IgD-negative memory B cell (primary cell): ENCODE measurements at regions not wholly inside any gene's neighbourhood (a gene's known extent, or its start where the extent isn't known, plus 50 kb on each side); places are given as distances from the start of the nearest gene placed in this dataset.

ENCODE experiments used
- H3K27ac Mint-ChIP-seq, 3 donors: one replicate each; pipeline ENCODE4 v1.8.0; 2020 to 2022; ENCODE audit warnings: mild to moderate bottlenecking in 3 of 3, mixed read lengths in 3 of 3, moderate library complexity in 1 of 3
- H3K27me3 Mint-ChIP-seq: one replicate; pipeline ENCODE4 v1.8.0; 2021; ENCODE audit warnings: mixed read lengths
- H3K36me3 Mint-ChIP-seq: one replicate; pipeline ENCODE4 v1.8.0; 2020; ENCODE audit warnings: mild to moderate bottlenecking, mixed read lengths
- H3K4me1 Mint-ChIP-seq, 3 donors: one replicate each; pipeline ENCODE4 v1.8.0; 2020 to 2022; ENCODE audit warnings: mixed read lengths in 3 of 3, mild to moderate bottlenecking in 1 of 3
- H3K4me3 Mint-ChIP-seq, 4 donors: one replicate each; pipeline ENCODE4 v1.8.0; 2020 to 2022; ENCODE audit warnings: mild to moderate bottlenecking in 4 of 4, mixed read lengths in 4 of 4, moderate library complexity in 3 of 4
- H3K9me3 Mint-ChIP-seq, 3 donors: one replicate each; pipeline ENCODE4 v1.8.0; 2020 to 2021; ENCODE audit warnings: mixed read lengths in 3 of 3, mild to moderate bottlenecking in 1 of 3

DNA sequence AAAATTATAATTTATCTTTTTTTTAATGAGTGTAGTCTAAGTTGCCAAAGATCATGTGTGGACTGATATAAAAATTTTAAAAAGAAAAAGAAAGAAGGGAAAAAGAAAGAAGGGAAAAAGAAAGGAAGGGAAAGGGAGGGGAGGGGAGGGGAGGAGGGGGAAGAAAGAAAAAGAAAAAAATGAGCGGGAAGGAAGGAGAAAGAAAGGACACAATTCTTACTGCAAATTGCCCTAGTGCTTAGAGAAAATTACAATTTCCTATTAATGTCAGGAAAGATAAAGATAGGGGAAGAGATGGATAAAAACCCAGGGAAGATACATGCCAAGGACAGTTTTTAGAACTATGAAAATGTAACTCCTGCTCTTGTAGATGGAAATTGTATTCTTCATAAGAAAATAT, 789.7 kb upstream of the GRAMD2B start:
- Mint-ChIP-seq H3K4me1 (no peaks in the 10 kb centered on the region), H3K27me3 (peaks cover 3% of the 10 kb centered on the region), H3K4me3 (no peak overlapping the region), H3K27ac (no peak overlapping the region), H3K9me3 (peaks cover 0 to 2% (median 0%) of the 10 kb centered on the region in 3 donors), H3K36me3 (peaks cover 1% of the 10 kb centered on the region)

DNA sequence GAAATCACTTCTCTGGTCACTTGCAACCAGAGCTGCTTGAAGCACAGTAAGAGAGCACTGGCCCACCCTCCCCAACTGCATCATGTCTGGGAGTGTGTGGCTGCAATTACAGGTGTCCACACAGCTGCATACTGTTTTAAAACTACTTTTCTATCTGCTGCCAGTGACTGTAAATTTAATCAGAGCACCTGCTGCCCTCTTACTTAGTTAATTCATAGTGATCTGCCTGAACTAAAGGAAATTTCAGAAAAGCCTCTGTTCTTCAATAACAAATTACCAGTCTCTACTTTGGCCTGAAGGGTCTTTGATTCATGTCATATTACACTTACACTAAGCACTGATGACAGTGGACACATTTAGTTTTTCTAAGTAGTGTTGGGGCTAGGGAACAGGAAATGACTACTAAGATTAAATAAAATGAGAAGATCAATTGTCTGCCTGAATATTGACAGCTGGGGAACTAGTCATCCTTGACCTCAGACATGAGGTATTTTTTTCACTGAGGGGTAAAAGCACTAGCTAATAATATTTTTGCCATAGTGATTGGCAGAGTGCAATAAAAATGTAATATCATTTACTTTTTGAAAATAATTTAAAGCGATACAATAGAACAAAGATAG, 788.9 kb upstream of the GRAMD2B start:
- Mint-ChIP-seq H3K27ac (no peak overlapping the region), H3K9me3 (peaks cover 0 to 2% (median 0%) of the 10 kb centered on the region in 3 donors), H3K4me1 (no peaks in the 10 kb centered on the region), H3K36me3 (peaks cover 1% of the 10 kb centered on the region), H3K27me3 (peaks cover 3% of the 10 kb centered on the region), H3K4me3 (no peak overlapping the region)

DNA sequence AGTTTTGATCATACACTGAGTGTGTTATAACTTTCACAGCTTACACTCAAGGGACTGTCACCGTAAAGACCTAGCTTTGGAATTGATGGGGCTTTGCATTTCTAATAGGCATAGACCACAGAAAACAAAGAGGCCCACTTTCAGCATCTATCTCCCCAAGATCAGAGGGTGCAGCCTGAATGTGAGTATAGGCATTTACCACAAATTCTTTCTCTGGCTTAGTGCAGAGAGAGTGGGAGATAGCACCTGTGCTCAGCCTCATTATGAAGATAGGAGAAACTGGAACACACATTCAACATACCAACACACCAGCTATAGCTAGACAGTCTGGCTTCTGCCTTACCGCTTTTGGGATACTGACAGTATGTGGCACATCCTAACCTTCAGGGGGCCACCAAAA, 783.4 kb upstream of the GRAMD2B start:
- Mint-ChIP-seq H3K27me3 (peaks cover 2% of the 10 kb centered on the region), H3K9me3 (peaks cover 0 to 19% (median 9%) of the 10 kb centered on the region in 3 donors), H3K27ac (no peak overlapping the region), H3K4me1 (no peaks in the 10 kb centered on the region), H3K36me3 (no peaks in the 10 kb centered on the region), H3K4me3 (no peak overlapping the region)

DNA sequence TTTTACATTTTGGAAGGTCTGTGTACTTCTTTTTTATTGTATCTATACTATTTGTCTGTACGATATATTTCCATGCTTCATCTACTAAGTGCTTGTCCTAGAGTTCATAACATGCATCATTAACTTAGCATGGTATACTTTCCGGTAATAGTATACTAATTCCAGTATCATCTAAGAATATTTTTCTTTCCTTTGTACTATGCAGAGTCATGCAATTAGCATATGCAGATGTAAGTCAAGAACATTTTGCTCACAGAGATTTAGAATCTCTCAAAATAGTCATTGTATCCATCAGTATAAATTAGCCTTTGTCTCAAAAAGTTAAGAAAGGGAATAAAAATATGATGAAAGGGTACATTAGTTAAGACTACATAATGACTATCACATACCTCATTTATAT, 770.4 kb upstream of the GRAMD2B start:
- H3K27ac Mint-ChIP-seq = no peak overlapping the region
- no peaks in the 10 kb centered on the region for H3K36me3 Mint-ChIP-seq
- no peaks in the 10 kb centered on the region for H3K27me3 Mint-ChIP-seq
- no peak overlapping the region for H3K4me3 Mint-ChIP-seq
- no peaks in the 10 kb centered on the region for H3K4me1 Mint-ChIP-seq
- peaks cover 0 to 2% (median 2%) of the 10 kb centered on the region in 3 donors for H3K9me3 Mint-ChIP-seq

DNA sequence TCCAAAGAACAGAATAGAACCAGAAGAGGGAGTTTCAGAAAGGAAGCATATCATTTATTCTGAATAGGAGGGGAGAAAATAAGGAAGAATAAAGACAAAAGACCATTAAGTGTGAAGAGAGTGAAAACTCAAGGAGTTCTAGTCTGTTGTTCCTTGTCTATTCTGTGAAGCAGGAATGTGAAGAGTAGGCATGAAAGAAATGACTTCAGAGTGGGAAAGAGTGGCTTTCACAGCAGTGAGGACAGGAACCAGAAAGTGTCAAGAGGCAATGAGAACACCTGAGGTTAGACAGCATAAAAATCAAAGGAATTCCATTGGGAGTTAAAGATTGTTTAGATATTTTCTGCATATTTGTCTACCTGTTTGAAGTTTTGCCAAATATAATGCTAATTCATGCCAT, 768.8 kb upstream of the GRAMD2B start:
- H3K9me3 Mint-ChIP-seq = peaks cover 0 to 2% (median 0%) of the 10 kb centered on the region in 3 donors
- H3K27me3 Mint-ChIP-seq = no peaks in the 10 kb centered on the region
- no peaks in the 10 kb centered on the region for H3K4me1 Mint-ChIP-seq

DNA sequence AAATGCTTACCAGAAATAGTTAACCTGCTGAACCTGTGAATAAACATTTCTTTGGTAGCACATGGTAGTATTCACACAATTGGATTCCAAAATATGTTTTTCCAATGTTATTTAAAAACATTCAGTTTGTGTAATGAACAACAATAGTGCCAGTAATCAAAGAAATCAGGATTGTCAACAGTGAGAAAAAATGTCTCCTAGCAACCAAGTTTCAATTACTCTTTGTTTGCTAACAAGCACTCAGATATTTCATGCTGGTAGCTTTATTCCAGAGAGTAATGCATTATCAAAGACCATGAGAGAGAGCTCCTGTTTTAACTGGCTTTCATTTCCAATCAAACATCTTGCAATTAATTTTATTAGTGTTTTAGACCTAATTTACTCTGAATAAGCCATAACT, 768.1 kb upstream of the GRAMD2B start:
- no peak overlapping the region for H3K27ac Mint-ChIP-seq
- H3K4me1 Mint-ChIP-seq = no peaks in the 10 kb centered on the region
- H3K27me3 Mint-ChIP-seq = no peaks in the 10 kb centered on the region
- H3K9me3 Mint-ChIP-seq = peaks cover 0 to 2% (median 0%) of the 10 kb centered on the region in 3 donors
- H3K4me3 Mint-ChIP-seq = no peak overlapping the region
- H3K36me3 Mint-ChIP-seq = no peaks in the 10 kb centered on the region

More for the DNA sequence above, 768.8 kb upstream of the GRAMD2B start:
- no peak overlapping the region for H3K27ac Mint-ChIP-seq
- H3K36me3 Mint-ChIP-seq = no peaks in the 10 kb centered on the region
- no peak overlapping the region for H3K4me3 Mint-ChIP-seq

DNA sequence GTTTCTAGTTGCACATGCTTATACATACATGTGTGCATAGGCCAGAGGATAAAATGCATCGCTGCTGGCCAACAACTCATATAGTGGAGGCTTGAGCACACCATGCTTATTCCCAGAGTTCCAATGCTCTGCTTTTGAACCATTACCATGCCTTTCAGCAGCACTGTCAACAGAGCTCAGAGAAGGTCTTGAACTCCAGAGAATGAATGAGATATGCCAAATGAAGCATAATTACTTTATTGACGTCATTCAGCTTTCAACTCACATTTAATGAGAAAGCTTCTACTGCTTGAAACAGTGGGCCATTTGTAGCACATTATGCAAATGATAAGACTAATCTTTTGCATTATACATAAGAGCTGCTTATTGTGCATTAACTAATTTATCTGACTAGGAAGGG, 765.3 kb upstream of the GRAMD2B start:
- no peaks in the 10 kb centered on the region for H3K4me1 Mint-ChIP-seq
- no peaks in the 10 kb centered on the region for H3K27me3 Mint-ChIP-seq
- no peak overlapping the region for H3K4me3 Mint-ChIP-seq
- no peak overlapping the region for H3K27ac Mint-ChIP-seq
- peaks cover 0 to 3% (median 1%) of the 10 kb centered on the region in 3 donors for H3K9me3 Mint-ChIP-seq
- no peaks in the 10 kb centered on the region for H3K36me3 Mint-ChIP-seq

DNA sequence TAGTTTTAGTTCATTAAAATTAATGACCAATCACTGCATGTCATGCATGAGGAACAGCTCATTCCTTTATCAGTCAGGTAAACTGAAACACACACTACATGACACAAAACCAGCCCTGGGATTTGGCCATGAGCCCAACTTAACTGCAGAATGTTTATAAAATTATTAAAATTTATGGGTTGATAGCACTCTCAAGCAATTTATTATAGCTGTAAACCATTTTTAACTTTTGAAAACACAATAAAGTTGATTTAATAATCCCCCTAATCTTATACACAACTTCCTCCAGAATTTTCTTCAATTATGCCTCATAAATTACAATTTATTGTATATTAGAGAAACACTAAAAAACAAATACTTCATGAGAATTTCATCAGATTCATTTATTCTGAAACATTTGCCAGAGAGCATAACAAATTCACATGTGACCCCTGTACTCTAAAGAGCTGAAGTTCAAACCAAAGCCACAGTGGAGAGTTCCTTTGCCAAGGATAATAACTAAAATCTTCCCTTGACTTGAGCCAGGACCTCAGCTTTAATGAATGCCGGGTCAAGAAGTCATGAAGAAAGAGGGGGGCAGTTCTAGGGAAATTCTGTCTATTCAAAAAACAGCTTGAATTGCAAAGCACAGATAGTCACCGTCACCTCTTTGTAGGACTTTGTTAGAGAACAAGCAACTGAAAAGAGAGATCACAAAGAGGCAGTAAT, 763.7 kb upstream of the GRAMD2B start:
- H3K36me3 Mint-ChIP-seq = no peaks in the 10 kb centered on the region
- peaks cover 2% of the 10 kb centered on the region for H3K27me3 Mint-ChIP-seq
- H3K4me1 Mint-ChIP-seq = no peaks in the 10 kb centered on the region
- no peak overlapping the region for H3K27ac Mint-ChIP-seq
- peaks cover 1 to 3% (median 3%) of the 10 kb centered on the region in 3 donors for H3K9me3 Mint-ChIP-seq
- no peak overlapping the region for H3K4me3 Mint-ChIP-seq

DNA sequence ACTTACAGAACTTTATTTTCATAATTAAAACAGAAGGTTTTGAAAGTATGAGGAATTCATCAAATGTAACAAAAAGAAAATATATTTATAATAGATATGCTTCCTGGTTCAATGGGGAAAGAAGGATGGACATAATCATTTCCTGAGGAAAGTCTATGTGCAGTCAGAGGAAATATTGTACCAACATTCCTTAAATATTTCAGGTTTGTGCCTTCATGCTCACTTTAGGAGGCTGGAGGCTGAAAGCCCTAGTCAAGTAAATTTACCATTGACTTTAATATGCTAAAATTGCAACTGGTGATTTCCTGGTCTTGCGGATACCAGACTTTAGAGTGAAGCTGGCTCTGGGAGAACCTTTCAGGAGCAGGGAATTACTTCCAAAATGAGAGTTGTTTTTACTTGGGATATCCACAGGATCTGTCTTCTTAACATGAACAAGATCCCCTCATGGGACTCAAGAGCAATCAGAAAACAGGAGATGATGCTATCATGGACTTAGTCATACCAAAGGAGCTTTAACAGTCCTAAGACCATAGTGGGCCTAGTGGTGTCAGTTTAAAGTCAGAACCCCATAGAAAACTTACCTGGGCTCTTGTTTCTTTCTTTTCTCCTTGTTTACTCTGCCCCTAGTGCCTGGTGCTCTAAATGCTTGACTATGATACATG, 762.8 kb upstream of the GRAMD2B start:
- Mint-ChIP-seq H3K9me3 (peaks cover 1 to 3% (median 3%) of the 10 kb centered on the region in 3 donors), H3K27me3 (peaks cover 2% of the 10 kb centered on the region), H3K36me3 (no peaks in the 10 kb centered on the region), H3K4me3 (no peak overlapping the region), H3K27ac (no peak overlapping the region), H3K4me1 (no peaks in the 10 kb centered on the region)

DNA sequence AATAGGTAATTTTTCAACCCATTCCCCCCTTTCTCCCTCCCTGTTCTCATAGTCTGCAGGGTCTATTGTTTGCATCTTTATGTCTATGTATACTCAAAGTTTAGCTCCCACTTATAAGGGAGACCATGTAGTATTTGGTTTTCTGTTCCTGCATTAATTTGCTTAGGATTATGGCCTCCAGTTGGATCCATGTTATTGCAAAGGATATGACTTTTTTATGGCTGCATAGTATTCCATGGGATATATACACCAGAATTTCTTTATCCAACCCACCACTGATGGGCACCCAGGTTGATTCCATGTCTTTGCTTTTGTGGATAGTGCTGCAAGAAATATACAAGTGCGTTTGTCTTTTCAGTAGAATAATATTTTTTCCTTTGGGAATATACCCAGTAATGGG, 761.6 kb upstream of the GRAMD2B start:
- no peaks in the 10 kb centered on the region for H3K4me1 Mint-ChIP-seq
- no peak overlapping the region for H3K27ac Mint-ChIP-seq
- H3K9me3 Mint-ChIP-seq = peaks cover 1 to 3% (median 3%) of the 10 kb centered on the region in 3 donors
- peaks cover 2% of the 10 kb centered on the region for H3K27me3 Mint-ChIP-seq
- H3K4me3 Mint-ChIP-seq = no peak overlapping the region
- H3K36me3 Mint-ChIP-seq = no peaks in the 10 kb centered on the region

DNA sequence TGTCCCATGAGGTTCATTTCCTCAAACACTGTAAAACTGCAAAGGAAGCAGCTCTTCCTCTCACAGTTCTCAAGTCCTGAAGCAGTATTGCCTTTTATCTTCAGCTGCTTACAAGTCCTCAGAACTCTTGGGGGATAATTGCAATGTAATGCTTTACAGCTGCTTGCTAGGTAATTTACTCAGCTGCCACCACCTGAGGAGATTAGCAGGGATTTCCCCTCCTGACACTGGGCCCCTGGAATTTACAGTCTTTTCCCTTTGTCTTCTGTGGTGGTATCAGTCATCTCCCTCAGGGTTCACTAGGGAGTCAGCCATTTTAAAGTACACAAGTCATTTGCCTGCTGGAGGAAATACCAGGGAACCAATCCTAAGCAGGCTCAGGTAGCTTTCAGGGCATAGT, 754.3 kb upstream of the GRAMD2B start:
- H3K4me1 Mint-ChIP-seq = no peaks in the 10 kb centered on the region
- H3K36me3 Mint-ChIP-seq = no peaks in the 10 kb centered on the region
- H3K27ac Mint-ChIP-seq = no peak overlapping the region
- H3K9me3 Mint-ChIP-seq = peaks cover 0 to 2% (median 1%) of the 10 kb centered on the region in 3 donors
- H3K4me3 Mint-ChIP-seq = no peak overlapping the region
- peaks cover 4% of the 10 kb centered on the region for H3K27me3 Mint-ChIP-seq

DNA sequence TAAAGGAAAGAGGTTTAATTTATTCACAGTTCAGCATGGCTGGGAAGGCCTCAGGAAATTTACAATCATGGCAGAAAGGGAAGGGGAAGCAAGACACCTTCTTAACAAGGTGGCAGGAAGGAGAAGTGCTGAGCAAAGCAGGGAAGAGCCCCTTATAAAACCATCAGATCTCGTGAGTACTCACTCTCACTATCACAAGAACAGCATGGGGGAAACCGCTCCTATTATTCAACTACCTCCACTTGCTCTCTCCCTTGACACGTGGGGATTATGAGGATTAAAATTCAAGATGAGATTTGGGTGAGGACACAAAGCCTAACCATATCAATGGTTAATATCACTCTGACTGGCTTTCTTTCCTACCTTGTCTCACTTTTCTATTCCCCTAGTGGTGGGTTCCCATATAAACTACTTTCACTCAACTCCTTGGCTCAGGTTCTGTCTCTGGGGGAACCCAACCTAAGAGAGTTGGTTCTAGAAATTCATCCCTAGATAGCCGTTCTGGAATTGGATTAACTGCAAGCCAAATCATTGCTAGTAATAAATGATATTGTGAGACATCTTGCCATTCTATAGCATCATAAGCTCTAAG, 749.8 kb upstream of the GRAMD2B start:
- Mint-ChIP-seq H3K4me1 (no peaks in the 10 kb centered on the region), H3K27me3 (peaks cover 2% of the 10 kb centered on the region), H3K4me3 (no peak overlapping the region), H3K27ac (no peak overlapping the region), H3K36me3 (no peaks in the 10 kb centered on the region), H3K9me3 (peaks cover 1 to 3% (median 2%) of the 10 kb centered on the region in 3 donors)

DNA sequence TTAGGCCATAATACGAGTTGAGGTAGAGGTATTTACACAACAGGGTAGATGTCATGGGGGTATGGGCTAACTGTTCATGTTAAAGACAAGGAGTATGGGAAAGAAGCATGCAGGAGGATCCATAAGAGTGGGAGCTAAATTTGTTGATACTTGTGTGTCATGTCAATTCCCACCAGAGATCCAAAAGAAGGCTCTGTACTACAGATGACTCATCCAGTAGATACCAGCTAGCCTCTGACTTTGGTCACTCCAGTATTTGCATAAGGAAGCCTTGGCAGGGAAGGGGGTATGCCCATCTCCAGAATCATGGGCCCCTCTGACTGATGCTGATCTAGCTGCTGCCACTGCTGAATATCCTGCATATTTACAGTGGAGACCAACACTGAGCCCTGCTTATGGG, 743.7 kb upstream of the GRAMD2B start:
- Mint-ChIP-seq H3K9me3 (peaks cover 0 to 3% (median 0%) of the 10 kb centered on the region in 3 donors), H3K36me3 (no peaks in the 10 kb centered on the region), H3K27me3 (no peaks in the 10 kb centered on the region), H3K4me3 (no peak overlapping the region), H3K4me1 (no peaks in the 10 kb centered on the region), H3K27ac (no peak overlapping the region)

DNA sequence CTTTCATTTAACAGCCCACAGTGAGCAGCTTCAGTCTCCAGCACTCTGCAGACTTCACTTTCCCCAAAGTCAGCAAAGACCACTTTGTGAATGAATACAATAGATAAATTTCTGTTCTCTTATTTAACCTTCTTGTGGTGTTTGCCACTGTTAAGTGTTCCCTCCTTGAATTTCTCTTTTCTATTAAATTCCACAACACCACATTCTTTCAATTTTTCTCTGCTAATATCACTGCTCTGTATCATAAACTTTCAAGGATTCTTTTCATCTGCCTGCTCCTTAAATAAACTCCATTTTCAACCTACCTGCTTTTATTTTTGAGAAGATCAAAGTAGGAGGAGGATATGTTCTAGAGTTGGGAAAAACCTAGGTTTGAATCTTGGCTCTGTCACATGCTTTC, 739.5 kb upstream of the GRAMD2B start:
- Mint-ChIP-seq H3K36me3 (peaks cover 1% of the 10 kb centered on the region), H3K4me1 (no peaks in the 10 kb centered on the region), H3K9me3 (peaks cover 0 to 3% (median 0%) of the 10 kb centered on the region in 3 donors), H3K27ac (no peak overlapping the region), H3K4me3 (no peak overlapping the region), H3K27me3 (no peaks in the 10 kb centered on the region)

DNA sequence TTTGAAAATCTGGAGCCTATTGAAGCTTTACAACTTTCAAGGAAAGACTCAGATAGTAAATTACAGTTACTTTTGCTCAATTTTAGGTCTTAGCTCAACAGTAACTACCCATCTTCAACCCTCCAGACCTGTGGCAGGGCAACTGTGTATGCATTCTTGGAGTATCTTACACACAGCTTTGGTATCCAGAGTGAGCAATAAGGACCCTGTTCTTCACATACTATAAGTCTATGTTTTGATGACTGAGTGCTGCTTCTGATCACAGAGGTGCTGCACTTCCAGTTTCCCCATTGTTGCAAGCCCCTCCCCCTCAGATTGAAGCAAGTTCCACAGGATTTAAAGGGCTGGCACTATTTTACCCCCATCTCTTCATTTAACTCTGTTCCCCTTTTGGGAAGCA, 737.4 kb upstream of the GRAMD2B start:
- Mint-ChIP-seq H3K9me3 (peaks cover 0 to 3% (median 0%) of the 10 kb centered on the region in 3 donors), H3K4me3 (no peak overlapping the region)

More for the DNA sequence above, 737.4 kb upstream of the GRAMD2B start:
- Mint-ChIP-seq H3K4me1 (no peaks in the 10 kb centered on the region), H3K27ac (no peak overlapping the region), H3K27me3 (peaks cover 1% of the 10 kb centered on the region), H3K36me3 (peaks cover 1% of the 10 kb centered on the region)
